Central memory CD4-positive, alpha-beta T cell (primary cell): ENCODE measurements at regions not wholly inside any gene's neighbourhood (a gene's known extent, or its start where the extent isn't known, plus 50 kb on each side); places are given as distances from the start of the nearest gene placed in this dataset.

ENCODE experiments used
- DNase-seq: peaks from one replicate; pipeline ENCODE4 v3.0.0; 2022

- no peak for DNase-seq
Observed at GRCh38 chr3:57009802-57010201, 50.7 kb upstream of the SPATA12 start.

- DNase-seq, result no peak
Observed at GRCh38 chr3:57009367-57009766, 51.1 kb upstream of the SPATA12 start.

- DNase-seq, result no peak
Observed at GRCh38 chr3:57007521-57008460, 52.7 kb upstream of the SPATA12 start.

- DNase-seq, result no peak
Observed at GRCh38 chr3:57006949-57007419, 53.5 kb upstream of the SPATA12 start.

GRCh38 chr3:57006179-57006657 lies 54.2 kb upstream of the SPATA12 start:
- DNase-seq, result no peak

- no peak for DNase-seq
Observed at GRCh38 chr3:57004229-57004628, 56.2 kb upstream of the SPATA12 start.

- no peak for DNase-seq
Observed at GRCh38 chr3:57003676-57004075, 56.8 kb upstream of the SPATA12 start.

- DNase-seq, result no peak
Observed at GRCh38 chr3:57001356-57001755, 59.1 kb upstream of the SPATA12 start.

- no peak for DNase-seq
Observed at GRCh38 chr3:57000012-57000411, 60.5 kb upstream of the SPATA12 start.

- no peak for DNase-seq
Observed at GRCh38 chr3:56999547-56999946, 60.9 kb upstream of the SPATA12 start.

GRCh38 chr3:56998076-56998529 lies 62.4 kb upstream of the SPATA12 start:
- no peak for DNase-seq

- DNase-seq, result no peak
Observed at GRCh38 chr3:56997675-56998074, 62.8 kb upstream of the SPATA12 start.

- no peak for DNase-seq
Observed at GRCh38 chr3:56997041-56997440, 63.4 kb upstream of the SPATA12 start.

GRCh38 chr3:56994391-56994790 lies 66.1 kb upstream of the SPATA12 start:
- no peak for DNase-seq

GRCh38 chr3:56990641-56991015 lies 69.8 kb upstream of the SPATA12 start:
- no peak for DNase-seq

GRCh38 chr3:56989977-56990640 lies 70.4 kb upstream of the SPATA12 start:
- DNase-seq, result no peak

- no peak for DNase-seq
Observed at GRCh38 chr3:56989169-56989976, 71.1 kb upstream of the SPATA12 start.

GRCh38 chr3:56988458-56989168 lies 71.9 kb upstream of the SPATA12 start:
- DNase-seq, result peak; percentile 55

- no peak for DNase-seq
Observed at GRCh38 chr3:56987238-56987895, 73.1 kb upstream of the SPATA12 start.

- DNase-seq, result no peak
Observed at GRCh38 chr3:56986347-56986746, 74.1 kb upstream of the SPATA12 start.

- DNase-seq, result no peak
Observed at GRCh38 chr3:56985878-56986277, 74.6 kb upstream of the SPATA12 start.

- no peak for DNase-seq
Observed at GRCh38 chr3:56985460-56985859, 75.0 kb upstream of the SPATA12 start.
